C1 segment of cervical spinal cord (tissue), 14 donors: ENCODE measurements at regions not wholly inside any gene's neighbourhood (a gene's known extent, or its start where the extent isn't known, plus 50 kb on each side); places are given as distances from the start of the nearest gene placed in this dataset.

Experiments
- DNase-seq, 14 donors: peaks; one replicate each; lab custom pipeline; 2025; lab: John Stamatoyannopoulos, UW

- DNase-seq: no peak
Observed at GRCh38 chr2:45255563-45255962, 246.3 kb upstream of the SIX2 start.

- DNase-seq: no peak
Observed at GRCh38 chr2:45254025-45254424, 244.8 kb upstream of the SIX2 start.

GRCh38 chr2:45253151-45253550 is 243.9 kb upstream of the SIX2 start:
- no peak for DNase-seq

- no peak for DNase-seq
Observed at GRCh38 chr2:45250176-45250575, 240.9 kb upstream of the SIX2 start.

GRCh38 chr2:45248214-45248613 is 239.0 kb upstream of the SIX2 start:
- DNase-seq: no peak

GRCh38 chr2:45244928-45245327 is 235.7 kb upstream of the SIX2 start:
- no peak for DNase-seq

GRCh38 chr2:45242161-45242741 is 233.0 kb upstream of the SIX2 start:
- DNase-seq: no peak

- DNase-seq: no peak
Observed at GRCh38 chr2:45241061-45241561, 231.9 kb upstream of the SIX2 start.

GRCh38 chr2:45237850-45238542 is 228.7 kb upstream of the SIX2 start:
- no peak for DNase-seq

GRCh38 chr2:45237128-45237527 is 227.9 kb upstream of the SIX2 start:
- DNase-seq: no peak

GRCh38 chr2:45236268-45236667 is 227.0 kb upstream of the SIX2 start:
- DNase-seq: no peak

- DNase-seq: no peak
Observed at GRCh38 chr2:45233301-45233700, 224.0 kb upstream of the SIX2 start.

- no peak for DNase-seq
Observed at GRCh38 chr2:45232818-45233217, 223.6 kb upstream of the SIX2 start.

GRCh38 chr2:45229411-45229810 is 220.2 kb upstream of the SIX2 start:
- no peak for DNase-seq

GRCh38 chr2:45227347-45227746 is 218.1 kb upstream of the SIX2 start:
- DNase-seq: no peak

GRCh38 chr2:45224993-45225380 is 215.7 kb upstream of the SIX2 start:
- DNase-seq: no peak

- DNase-seq: no peak
Observed at GRCh38 chr2:45224321-45224992, 215.2 kb upstream of the SIX2 start.

- DNase-seq: no peak
Observed at GRCh38 chr2:45223531-45223930, 214.3 kb upstream of the SIX2 start.

GRCh38 chr2:45220227-45220626 is 211.0 kb upstream of the SIX2 start:
- no peak for DNase-seq

GRCh38 chr2:45218931-45219339 is 209.7 kb upstream of the SIX2 start:
- no peak for DNase-seq

GRCh38 chr2:45218297-45218696 is 209.0 kb upstream of the SIX2 start:
- DNase-seq: no peak

GRCh38 chr2:45216118-45216517 is 206.9 kb upstream of the SIX2 start:
- no peak for DNase-seq

GRCh38 chr2:45214550-45214949 is 205.3 kb upstream of the SIX2 start:
- DNase-seq: no peak
